ENCODE measurements at regions not wholly inside any gene's neighbourhood (a gene's known extent, or its start where the extent isn't known, plus 50 kb on each side); places are given as distances from the start of the nearest gene placed in this dataset.

DNA sequence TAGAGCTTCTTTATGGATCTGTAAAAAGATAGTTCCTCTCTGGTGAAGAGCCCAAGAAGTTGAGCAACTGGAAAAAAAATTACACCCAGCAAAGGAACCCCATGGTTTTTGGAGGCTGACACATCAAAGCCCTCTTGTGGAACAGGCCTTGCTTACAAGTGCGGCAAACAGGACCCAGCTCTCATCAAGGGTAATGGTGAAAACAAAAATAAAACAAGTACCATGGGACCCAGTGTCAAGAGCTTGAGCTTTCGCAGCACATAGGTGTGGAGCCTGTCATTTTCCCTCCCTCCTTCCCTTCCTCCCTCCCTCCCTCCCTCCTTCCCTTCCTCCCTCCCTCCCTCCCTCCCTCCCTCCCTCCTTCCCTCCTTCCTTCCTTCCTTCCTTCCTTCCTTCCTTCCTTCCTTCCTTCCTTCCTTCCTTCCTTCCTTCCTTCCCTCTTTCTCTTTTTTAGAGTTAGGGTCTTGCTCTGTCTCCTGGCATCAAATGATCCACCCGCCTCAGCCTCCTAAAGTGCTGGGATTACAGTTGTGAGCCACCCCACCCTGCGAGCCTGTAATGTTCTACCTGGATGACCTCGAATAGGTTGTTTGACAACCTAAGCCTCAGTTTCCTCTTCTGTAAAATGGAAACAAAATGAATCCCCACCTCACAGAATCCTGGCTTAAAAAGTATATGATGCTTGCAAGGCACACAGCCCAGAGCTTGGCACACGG is 114.3 kb upstream of the RPH3A start:
- Histone ChIP-seq H3K36me3 (ENCODE audit: control insufficient read depth, low read length) (no peaks in the 10 kb centered on the region), H4K20me1 (ENCODE audit: control insufficient read depth, insufficient read depth, low read depth, low read length) (no peaks in the 10 kb centered on the region), H3K9me2 (replicated peaks; ENCODE audit: control insufficient read depth, low read length) (no peaks in the 10 kb centered on the region), H3K79me2 (ENCODE audit: control insufficient read depth, low read length) (no peaks in the 10 kb centered on the region), H3K4me2 (ENCODE audit: low read length) (no peak overlapping the region), H3F3A (ENCODE audit: control insufficient read depth, insufficient read depth) (no peaks in the 10 kb centered on the region), H3K27ac (ENCODE audit: low read depth, low read length) (no peak overlapping the region), H3K4me3 (ENCODE audit: low read length) (no peak overlapping the region), H3K4me1 (ENCODE audit: control insufficient read depth, low read length) (no peaks in the 10 kb centered on the region), H3K27me3 (ENCODE audit: control insufficient read depth, low read length) (peaks cover 36% of the 10 kb centered on the region), H3K9me3 (ENCODE audit: control insufficient read depth, insufficient read depth, low read length) (no peaks in the 10 kb centered on the region)
- TF ChIP-seq, protein P1, sequence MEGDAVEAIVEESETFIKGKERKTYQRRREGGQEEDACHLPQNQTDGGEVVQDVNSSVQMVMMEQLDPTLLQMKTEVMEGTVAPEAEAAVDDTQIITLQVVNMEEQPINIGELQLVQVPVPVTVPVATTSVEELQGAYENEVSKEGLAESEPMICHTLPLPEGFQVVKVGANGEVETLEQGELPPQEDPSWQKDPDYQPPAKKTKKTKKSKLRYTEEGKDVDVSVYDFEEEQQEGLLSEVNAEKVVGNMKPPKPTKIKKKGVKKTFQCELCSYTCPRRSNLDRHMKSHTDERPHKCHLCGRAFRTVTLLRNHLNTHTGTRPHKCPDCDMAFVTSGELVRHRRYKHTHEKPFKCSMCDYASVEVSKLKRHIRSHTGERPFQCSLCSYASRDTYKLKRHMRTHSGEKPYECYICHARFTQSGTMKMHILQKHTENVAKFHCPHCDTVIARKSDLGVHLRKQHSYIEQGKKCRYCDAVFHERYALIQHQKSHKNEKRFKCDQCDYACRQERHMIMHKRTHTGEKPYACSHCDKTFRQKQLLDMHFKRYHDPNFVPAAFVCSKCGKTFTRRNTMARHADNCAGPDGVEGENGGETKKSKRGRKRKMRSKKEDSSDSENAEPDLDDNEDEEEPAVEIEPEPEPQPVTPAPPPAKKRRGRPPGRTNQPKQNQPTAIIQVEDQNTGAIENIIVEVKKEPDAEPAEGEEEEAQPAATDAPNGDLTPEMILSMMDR (IDR thresholded peaks at IDR 0.05; ENCODE audit: low read depth, low read length, poor library complexity, severe bottlenecking) = no peak
- TF ChIP-seq EZH2phosphoT487 (IDR thresholded peaks at IDR 0.05; ENCODE audit: borderline replicate concordance, low read length) = no peak

DNA sequence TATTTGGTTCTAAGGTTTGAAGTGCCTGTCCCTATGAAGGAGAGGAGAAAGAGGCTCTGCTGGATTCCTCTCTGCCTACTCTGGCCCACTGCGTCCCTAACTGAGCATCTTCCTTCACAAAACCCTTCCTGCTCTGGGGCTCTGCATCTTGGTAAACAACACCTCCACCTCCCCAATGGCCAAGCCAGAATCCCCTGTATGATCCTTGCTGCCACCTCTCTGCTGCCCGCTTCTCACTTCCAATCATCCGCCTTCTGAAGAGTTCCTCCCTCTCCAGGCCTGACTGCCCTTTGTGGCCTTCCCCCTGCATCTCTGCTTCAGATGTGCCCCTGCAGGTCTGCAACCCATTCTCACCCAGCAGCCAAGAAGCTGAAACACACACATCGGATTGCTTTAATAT is 110.6 kb upstream of the RPH3A start:
- H4K20me1 ChIP-seq (ENCODE audit: control insufficient read depth, insufficient read depth, low read depth, low read length) = no peaks in the 10 kb centered on the region
- no peaks in the 10 kb centered on the region for H3K79me2 ChIP-seq (ENCODE audit: control insufficient read depth, low read length)
- H3F3A ChIP-seq (ENCODE audit: control insufficient read depth, insufficient read depth) = no peaks in the 10 kb centered on the region
- H3K4me3 ChIP-seq (ENCODE audit: low read length) = no peak overlapping the region
- no peaks in the 10 kb centered on the region for H3K4me1 ChIP-seq (ENCODE audit: control insufficient read depth, low read length)
- no peak overlapping the region for H3K27ac ChIP-seq (ENCODE audit: low read depth, low read length)
- H3K9me2 ChIP-seq (replicated peaks; ENCODE audit: control insufficient read depth, low read length) = no peaks in the 10 kb centered on the region
- TF ChIP-seq, protein P1 (IDR thresholded peaks at IDR 0.05; ENCODE audit: low read depth, low read length, poor library complexity, severe bottlenecking) = no peak
- TF ChIP-seq EZH2phosphoT487 (IDR thresholded peaks at IDR 0.05; ENCODE audit: borderline replicate concordance, low read length) = no peak
- no peaks in the 10 kb centered on the region for H3K9me3 ChIP-seq (ENCODE audit: control insufficient read depth, insufficient read depth, low read length)
- H3K36me3 ChIP-seq (ENCODE audit: control insufficient read depth, low read length) = no peaks in the 10 kb centered on the region
- H3K4me2 ChIP-seq (ENCODE audit: low read length) = no peak overlapping the region
- peaks cover 16% of the 10 kb centered on the region for H3K27me3 ChIP-seq (ENCODE audit: control insufficient read depth, low read length)

DNA sequence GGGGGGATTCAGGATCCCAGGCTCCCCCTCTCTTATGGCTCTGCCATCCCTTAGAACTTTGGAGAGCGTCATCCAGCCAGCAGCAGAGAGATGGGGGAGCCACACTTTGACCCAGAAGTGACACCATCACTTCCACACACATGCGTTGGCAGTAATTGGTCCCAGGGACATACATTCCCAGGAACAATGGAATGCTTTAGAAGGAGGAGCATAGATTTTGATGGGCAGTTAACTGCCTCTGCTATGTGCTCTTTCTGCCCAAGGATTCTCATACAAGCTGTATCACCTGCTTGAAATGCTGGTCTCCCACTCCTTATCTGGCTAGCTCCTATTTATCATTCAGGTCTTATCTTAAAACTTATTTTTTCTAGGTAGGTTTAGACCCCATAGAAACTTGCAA is 109.0 kb upstream of the RPH3A start:
- Histone ChIP-seq H3K9me2 (replicated peaks; ENCODE audit: control insufficient read depth, low read length) (no peaks in the 10 kb centered on the region), H3K36me3 (ENCODE audit: control insufficient read depth, low read length) (no peaks in the 10 kb centered on the region), H3K4me3 (ENCODE audit: low read length) (no peak overlapping the region), H3F3A (ENCODE audit: control insufficient read depth, insufficient read depth) (no peaks in the 10 kb centered on the region), H4K20me1 (ENCODE audit: control insufficient read depth, insufficient read depth, low read depth, low read length) (no peaks in the 10 kb centered on the region), H3K4me2 (ENCODE audit: low read length) (no peak overlapping the region), H3K27ac (ENCODE audit: low read depth, low read length) (no peak overlapping the region), H3K4me1 (ENCODE audit: control insufficient read depth, low read length) (no peaks in the 10 kb centered on the region), H3K27me3 (ENCODE audit: control insufficient read depth, low read length) (peaks cover 9% of the 10 kb centered on the region; the same call in 1 of the 2 replicates), H3K9me3 (ENCODE audit: control insufficient read depth, insufficient read depth, low read length) (no peaks in the 10 kb centered on the region), H3K79me2 (ENCODE audit: control insufficient read depth, low read length) (no peaks in the 10 kb centered on the region)
- TF ChIP-seq EZH2phosphoT487 (IDR thresholded peaks at IDR 0.05; ENCODE audit: borderline replicate concordance, low read length) = no peak
- TF ChIP-seq, protein P1 (IDR thresholded peaks at IDR 0.05; ENCODE audit: low read depth, low read length, poor library complexity, severe bottlenecking) = no peak

Data from DOHH2 (cell line).